ENCODE measurements at regions not wholly inside any gene's neighbourhood (a gene's known extent, or its start where the extent isn't known, plus 50 kb on each side); places are given as distances from the start of the nearest gene placed in this dataset.

GRCh38 chr14:30822080-30822571, 52.2 kb upstream of the COCH start (continued):
- TF ChIP-seq PHB2 (IDR thresholded peaks at IDR 0.05; ENCODE audit: low read depth), result peak; percentile 89
- no peak for TF ChIP-seq E2F6 (IDR thresholded peaks at IDR 0.05; ENCODE audit: borderline replicate concordance in 1 of 2, extremely low read depth in 1 of 2, insufficient read depth in 1 of 2, insufficient read length in 1 of 2, low read depth in 1 of 2, low read length in 1 of 2, poor library complexity in 1 of 2, severe bottlenecking in 1 of 2)
- TF ChIP-seq ZFP30 (CRISPR knock-in tag; IDR thresholded peaks at IDR 0.05; ENCODE audit: borderline replicate concordance), result no peak
- TF ChIP-seq TCF3 (CRISPR knock-in tag; IDR thresholded peaks at IDR 0.05), result peak; percentile 95
- peak; percentile 95 for TF ChIP-seq NCOR1 (IDR thresholded peaks at IDR 0.05)
- TF ChIP-seq SMAD4 (CRISPR knock-in tag; conservative IDR thresholded peaks at IDR 0.05), result peak; percentile 75
- no peak for TF ChIP-seq ZNF780A (CRISPR knock-in tag; IDR thresholded peaks at IDR 0.05)
- TF ChIP-seq CBX2 (IDR thresholded peaks at IDR 0.05; ENCODE audit: insufficient read depth, low read length, poor library complexity, severe bottlenecking), result no peak
- peak; percentile 83 for TF ChIP-seq HDAC3 (IDR thresholded peaks at IDR 0.05; ENCODE audit: borderline replicate concordance, partially characterized antibody)
- TF ChIP-seq, protein P1, sequence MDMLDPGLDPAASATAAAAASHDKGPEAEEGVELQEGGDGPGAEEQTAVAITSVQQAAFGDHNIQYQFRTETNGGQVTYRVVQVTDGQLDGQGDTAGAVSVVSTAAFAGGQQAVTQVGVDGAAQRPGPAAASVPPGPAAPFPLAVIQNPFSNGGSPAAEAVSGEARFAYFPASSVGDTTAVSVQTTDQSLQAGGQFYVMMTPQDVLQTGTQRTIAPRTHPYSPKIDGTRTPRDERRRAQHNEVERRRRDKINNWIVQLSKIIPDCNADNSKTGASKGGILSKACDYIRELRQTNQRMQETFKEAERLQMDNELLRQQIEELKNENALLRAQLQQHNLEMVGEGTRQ (CRISPR knock-in tag; IDR thresholded peaks at IDR 0.05), result no peak
- TF ChIP-seq STAT5A (IDR thresholded peaks at IDR 0.05; ENCODE audit: borderline replicate concordance, low read length), result peak; percentile 92
- TF ChIP-seq ELF4 (CRISPR knock-in tag; IDR thresholded peaks at IDR 0.05), result 0 out of 2 replicates have a peak, but pooled peaks have one; percentile 51
- TF ChIP-seq KLF1 (tag; IDR thresholded peaks at IDR 0.05), result no peak
- no peak for TF ChIP-seq ARID2 (IDR thresholded peaks at IDR 0.05)
- 0 out of 2 replicates have a peak, but pooled peaks have one; percentile 31 for TF ChIP-seq MYNN (IDR thresholded peaks at IDR 0.05)
- TF ChIP-seq MYNN (CRISPR knock-in tag; IDR thresholded peaks at IDR 0.05), result no peak
- no peak for TF ChIP-seq GTF2E2 (tag; IDR thresholded peaks at IDR 0.05)
- TF ChIP-seq CBX8 (IDR thresholded peaks at IDR 0.05; ENCODE audit: borderline replicate concordance, extremely low read depth, low read depth, low read length, poor library complexity, severe bottlenecking), result no peak
- TF ChIP-seq NFXL1 (CRISPR knock-in tag; IDR thresholded peaks at IDR 0.05), result no peak
- TF ChIP-seq, protein P2, sequence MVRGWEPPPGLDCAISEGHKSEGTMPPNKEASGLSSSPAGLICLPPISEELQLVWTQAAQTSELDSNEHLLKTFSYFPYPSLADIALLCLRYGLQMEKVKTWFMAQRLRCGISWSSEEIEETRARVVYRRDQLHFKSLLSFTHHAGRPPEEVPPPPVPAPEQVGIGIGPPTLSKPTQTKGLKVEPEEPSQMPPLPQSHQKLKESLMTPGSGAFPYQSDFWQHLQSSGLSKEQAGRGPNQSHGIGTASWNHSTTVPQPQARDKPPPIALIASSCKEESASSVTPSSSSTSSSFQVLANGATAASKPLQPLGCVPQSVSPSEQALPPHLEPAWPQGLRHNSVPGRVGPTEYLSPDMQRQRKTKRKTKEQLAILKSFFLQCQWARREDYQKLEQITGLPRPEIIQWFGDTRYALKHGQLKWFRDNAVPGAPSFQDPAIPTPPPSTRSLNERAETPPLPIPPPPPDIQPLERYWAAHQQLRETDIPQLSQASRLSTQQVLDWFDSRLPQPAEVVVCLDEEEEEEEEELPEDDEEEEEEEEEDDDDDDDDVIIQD (CRISPR knock-in tag; IDR thresholded peaks at IDR 0.05), result no peak
- TF ChIP-seq EP300 (IDR thresholded peaks at IDR 0.05; ENCODE audit: low read length), result peak; percentile 98
- no peak for TF ChIP-seq KAT7 (CRISPR knock-in tag; IDR thresholded peaks at IDR 0.05; ENCODE audit: borderline replicate concordance)
- no peak for TF ChIP-seq ZNF311 (CRISPR knock-in tag; IDR thresholded peaks at IDR 0.05)
- no peak for TF ChIP-seq FOXK1 (CRISPR knock-in tag; IDR thresholded peaks at IDR 0.05; ENCODE audit: borderline replicate concordance)
- peak; percentile 73 for TF ChIP-seq RNF2 (IDR thresholded peaks at IDR 0.05)
